GM12878 (cell line): ENCODE measurements at regions not wholly inside any gene's neighbourhood (a gene's known extent, or its start where the extent isn't known, plus 50 kb on each side); places are given as distances from the start of the nearest gene placed in this dataset.
"Not testable (repeated sequence)": the region's sequence is repeated elsewhere in the genome, so short reads cannot be mapped to it uniquely, and the experiment has no call there.

Source experiments
- BACH1 ChIP-seq: fragments of 450-650 bp; IDR thresholded peaks from 2 replicates; pipeline ENCODE4 v1.6.1; 2017; ENCODE audit warnings: mild to moderate bottlenecking, borderline replicate concordance
- BMI1 ChIP-seq: fragments of 450-650 bp; IDR thresholded peaks from 2 replicates; pipeline ENCODE4 v1.6.1; 2016; ENCODE audit warnings: mild to moderate bottlenecking, moderate library complexity, borderline replicate concordance
- CREB1 ChIP-seq: IDR thresholded peaks from 2 replicates; pipeline ENCODE4 v1.6.1; 2012; ENCODE audit warnings: low read depth, mild to moderate bottlenecking, inconsistent platforms
- RAD21 ChIP-seq: IDR thresholded peaks from 2 replicates; pipeline ENCODE4 v1.6.1; 2011; ENCODE audit warnings: mild to moderate bottlenecking, low read depth, low read length, moderate library complexity; ENCODE audit not compliant: insufficient read depth
- SPI1 ChIP-seq: IDR thresholded peaks from 2 replicates; pipeline ENCODE4 v1.6.1; 2011; ENCODE audit warnings: low read depth, mild to moderate bottlenecking, low read length, moderate library complexity, borderline replicate concordance; ENCODE audit not compliant: insufficient read depth
- TF ChIP-seq, protein P1 (sequence below): IDR thresholded peaks from 2 replicates; pipeline ENCODE4 v1.6.1; 2012; ENCODE audit warnings: low read length, inconsistent platforms
- TF ChIP-seq, protein P2 (sequence below): IDR thresholded peaks from 2 replicates; pipeline ENCODE4 v1.6.1; 2012; ENCODE audit warnings: low read depth, low read length, improper control_type of control experiment
- TF ChIP-seq, protein P3 (sequence below), 3 experiments: IDR thresholded peaks in 2 of 3; conservative IDR thresholded peaks in 1 of 3; 2 replicates each; pipeline ENCODE4 v1.5.1; 2011; ENCODE audit warnings: low read depth in 3 of 3, low read length in 3 of 3, mild to moderate bottlenecking in 3 of 3, control low read depth in 2 of 3, moderate library complexity in 2 of 3, inconsistent platforms in 1 of 3, mixed read lengths in 1 of 3; ENCODE audit not compliant: control insufficient read depth in 2 of 3, insufficient read depth in 1 of 3; ENCODE audit errors: extremely low read depth in 1 of 3
- TF ChIP-seq, protein P4 (sequence below): fragments of 450-650 bp; formaldehyde crosslinking; IDR thresholded peaks from 2 replicates; pipeline ENCODE4 v1.5.0; 2022; ENCODE audit warnings: mild to moderate bottlenecking, missing genetic modification characterization

DNA sequence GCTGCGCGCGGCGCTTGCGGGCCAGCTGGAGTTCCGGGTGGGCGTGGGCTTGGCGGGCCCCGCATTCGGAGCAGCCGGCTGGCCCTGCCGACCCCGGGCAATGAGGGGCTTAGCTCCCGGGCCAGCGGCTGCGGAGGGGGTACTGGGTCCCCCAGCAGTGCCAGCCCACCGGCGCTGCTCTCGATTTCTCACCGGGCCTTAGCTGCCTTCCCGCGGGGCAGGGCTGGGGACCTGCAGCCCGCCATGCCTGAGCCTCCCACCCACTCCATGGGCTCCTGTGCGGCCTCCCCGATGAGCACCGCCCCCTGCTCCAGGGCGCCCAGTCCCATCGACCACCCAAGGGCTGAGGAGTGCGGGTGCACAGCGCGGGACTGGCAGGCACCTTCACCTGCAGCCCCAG lies 381.4 kb downstream of the KCNRG start:
- TF ChIP-seq, protein P1, sequence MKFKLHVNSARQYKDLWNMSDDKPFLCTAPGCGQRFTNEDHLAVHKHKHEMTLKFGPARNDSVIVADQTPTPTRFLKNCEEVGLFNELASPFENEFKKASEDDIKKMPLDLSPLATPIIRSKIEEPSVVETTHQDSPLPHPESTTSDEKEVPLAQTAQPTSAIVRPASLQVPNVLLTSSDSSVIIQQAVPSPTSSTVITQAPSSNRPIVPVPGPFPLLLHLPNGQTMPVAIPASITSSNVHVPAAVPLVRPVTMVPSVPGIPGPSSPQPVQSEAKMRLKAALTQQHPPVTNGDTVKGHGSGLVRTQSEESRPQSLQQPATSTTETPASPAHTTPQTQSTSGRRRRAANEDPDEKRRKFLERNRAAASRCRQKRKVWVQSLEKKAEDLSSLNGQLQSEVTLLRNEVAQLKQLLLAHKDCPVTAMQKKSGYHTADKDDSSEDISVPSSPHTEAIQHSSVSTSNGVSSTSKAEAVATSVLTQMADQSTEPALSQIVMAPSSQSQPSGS: not testable (repeated sequence)
- TF ChIP-seq, protein P2, sequence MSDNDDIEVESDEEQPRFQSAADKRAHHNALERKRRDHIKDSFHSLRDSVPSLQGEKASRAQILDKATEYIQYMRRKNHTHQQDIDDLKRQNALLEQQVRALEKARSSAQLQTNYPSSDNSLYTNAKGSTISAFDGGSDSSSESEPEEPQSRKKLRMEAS: not testable (repeated sequence)
- TF ChIP-seq, protein P3, sequence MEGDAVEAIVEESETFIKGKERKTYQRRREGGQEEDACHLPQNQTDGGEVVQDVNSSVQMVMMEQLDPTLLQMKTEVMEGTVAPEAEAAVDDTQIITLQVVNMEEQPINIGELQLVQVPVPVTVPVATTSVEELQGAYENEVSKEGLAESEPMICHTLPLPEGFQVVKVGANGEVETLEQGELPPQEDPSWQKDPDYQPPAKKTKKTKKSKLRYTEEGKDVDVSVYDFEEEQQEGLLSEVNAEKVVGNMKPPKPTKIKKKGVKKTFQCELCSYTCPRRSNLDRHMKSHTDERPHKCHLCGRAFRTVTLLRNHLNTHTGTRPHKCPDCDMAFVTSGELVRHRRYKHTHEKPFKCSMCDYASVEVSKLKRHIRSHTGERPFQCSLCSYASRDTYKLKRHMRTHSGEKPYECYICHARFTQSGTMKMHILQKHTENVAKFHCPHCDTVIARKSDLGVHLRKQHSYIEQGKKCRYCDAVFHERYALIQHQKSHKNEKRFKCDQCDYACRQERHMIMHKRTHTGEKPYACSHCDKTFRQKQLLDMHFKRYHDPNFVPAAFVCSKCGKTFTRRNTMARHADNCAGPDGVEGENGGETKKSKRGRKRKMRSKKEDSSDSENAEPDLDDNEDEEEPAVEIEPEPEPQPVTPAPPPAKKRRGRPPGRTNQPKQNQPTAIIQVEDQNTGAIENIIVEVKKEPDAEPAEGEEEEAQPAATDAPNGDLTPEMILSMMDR (IDR thresholded peaks at IDR 0.05 in 2 of 3, conservative IDR thresholded peaks at IDR 0.05 in 1 of 3; ENCODE audit: control insufficient read depth in 2 of 3, extremely low read depth in 1 of 3, insufficient read depth in 1 of 3, low read depth in 3 of 3, low read length in 3 of 3): not testable (repeated sequence)
- not testable (repeated sequence) for TF ChIP-seq RAD21, CREB1, BMI1, BACH1, SPI1
- TF ChIP-seq, protein P4, sequence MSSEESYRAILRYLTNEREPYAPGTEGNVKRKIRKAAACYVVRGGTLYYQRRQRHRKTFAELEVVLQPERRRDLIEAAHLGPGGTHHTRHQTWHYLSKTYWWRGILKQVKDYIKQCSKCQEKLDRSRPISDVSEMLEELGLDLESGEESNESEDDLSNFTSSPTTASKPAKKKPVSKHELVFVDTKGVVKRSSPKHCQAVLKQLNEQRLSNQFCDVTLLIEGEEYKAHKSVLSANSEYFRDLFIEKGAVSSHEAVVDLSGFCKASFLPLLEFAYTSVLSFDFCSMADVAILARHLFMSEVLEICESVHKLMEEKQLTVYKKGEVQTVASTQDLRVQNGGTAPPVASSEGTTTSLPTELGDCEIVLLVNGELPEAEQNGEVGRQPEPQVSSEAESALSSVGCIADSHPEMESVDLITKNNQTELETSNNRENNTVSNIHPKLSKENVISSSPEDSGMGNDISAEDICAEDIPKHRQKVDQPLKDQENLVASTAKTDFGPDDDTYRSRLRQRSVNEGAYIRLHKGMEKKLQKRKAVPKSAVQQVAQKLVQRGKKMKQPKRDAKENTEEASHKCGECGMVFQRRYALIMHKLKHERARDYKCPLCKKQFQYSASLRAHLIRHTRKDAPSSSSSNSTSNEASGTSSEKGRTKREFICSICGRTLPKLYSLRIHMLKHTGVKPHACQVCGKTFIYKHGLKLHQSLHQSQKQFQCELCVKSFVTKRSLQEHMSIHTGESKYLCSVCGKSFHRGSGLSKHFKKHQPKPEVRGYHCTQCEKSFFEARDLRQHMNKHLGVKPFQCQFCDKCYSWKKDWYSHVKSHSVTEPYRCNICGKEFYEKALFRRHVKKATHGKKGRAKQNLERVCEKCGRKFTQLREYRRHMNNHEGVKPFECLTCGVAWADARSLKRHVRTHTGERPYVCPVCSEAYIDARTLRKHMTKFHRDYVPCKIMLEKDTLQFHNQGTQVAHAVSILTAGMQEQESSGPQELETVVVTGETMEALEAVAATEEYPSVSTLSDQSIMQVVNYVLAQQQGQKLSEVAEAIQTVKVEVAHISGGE (CRISPR knock-in tag): not testable (repeated sequence)
